Smooth muscle cell (in vitro differentiated cells): ENCODE measurements at regions not wholly inside any gene's neighbourhood (a gene's known extent, or its start where the extent isn't known, plus 50 kb on each side); places are given as distances from the start of the nearest gene placed in this dataset.

ENCODE experiments used
- DNase-seq: peaks from one replicate; lab custom pipeline; 2025; ENCODE audit not compliant: unreplicated experiment; lab: John Stamatoyannopoulos, UW
- H2AFZ ChIP-seq: fragments of 200-600 bp; sonication (generic); 2 replicates; pipeline ENCODE4 v1.6.0; 2016; ENCODE audit warnings: antibody characterized with exemption, low read depth, mild to moderate bottlenecking
- H3F3A ChIP-seq: fragments of 200-600 bp; sonication (generic); 2 replicates; pipeline ENCODE4 v1.6.0; 2017; ENCODE audit warnings: antibody characterized with exemption, low read depth
- H3K27ac ChIP-seq: fragments of 200-600 bp; sonication (generic); 2 replicates; pipeline ENCODE4 v1.5.1; 2016; ENCODE audit warnings: low read depth, mild to moderate bottlenecking
- H3K27me3 ChIP-seq: fragments of 200-600 bp; sonication (generic); 2 replicates; pipeline ENCODE4 v1.6.1; 2016; ENCODE audit warnings: low read depth, mild to moderate bottlenecking
- H3K36me3 ChIP-seq: fragments of 200-600 bp; sonication (generic); 2 replicates; pipeline ENCODE4 v1.5.1; 2016; ENCODE audit warnings: low read depth
- H3K4me1 ChIP-seq: fragments of 200-600 bp; sonication (generic); 2 replicates; pipeline ENCODE4 v1.5.1; 2016; ENCODE audit warnings: low read depth
- H3K4me2 ChIP-seq: fragments of 200-600 bp; sonication (generic); 2 replicates; pipeline ENCODE4 v1.6.0; 2016; ENCODE audit warnings: mild to moderate bottlenecking
- H3K4me3 ChIP-seq: fragments of 200-600 bp; sonication (generic); 2 replicates; pipeline ENCODE4 v1.5.1; 2016; ENCODE audit warnings: mild to moderate bottlenecking
- H3K79me2 ChIP-seq: fragments of 200-600 bp; sonication (generic); 2 replicates; pipeline ENCODE4 v1.6.0; 2016; ENCODE audit warnings: low read depth, mild to moderate bottlenecking
- H3K9ac ChIP-seq: fragments of 200-600 bp; sonication (generic); 2 replicates; pipeline ENCODE4 v1.6.0; 2016; ENCODE audit warnings: low read depth
- H3K9me3 ChIP-seq: fragments of 200-600 bp; sonication (generic); replicated peaks from 2 replicates; pipeline ENCODE4 v1.5.1; 2016; ENCODE audit warnings: low read depth
- H4K20me1 ChIP-seq: fragments of 200-600 bp; sonication (generic); 2 replicates; pipeline ENCODE4 v1.6.0; 2016; ENCODE audit warnings: low read depth
- CTCF ChIP-seq: fragments of 200-600 bp; sonication (generic); IDR thresholded peaks from 2 replicates; pipeline ENCODE4 v1.5.1; 2017; ENCODE audit warnings: borderline replicate concordance, mild to moderate bottlenecking, antibody characterized with exemption; ENCODE audit not compliant: insufficient read depth, poor library complexity, severe bottlenecking
- WGBS: methylation state at CpG from one replicate; pipeline ENCODE4 v1.1.7; 2016; ENCODE audit warnings: low lambda C conversion rate; 5-methylcytosine and 5-hydroxymethylcytosine counted together

GRCh38 chr5:28386712-28387111, 1348.3 kb upstream of the CDH9 start:
- WGBS, result 72% methylated on average over 2 of the region's 2 CpGs
- no peak for TF ChIP-seq CTCF
- no peaks in the 10 kb centered on the region for H4K20me1 ChIP-seq
- H3K9me3 ChIP-seq, result no peaks in the 10 kb centered on the region
- no peaks in the 10 kb centered on the region for H3K79me2 ChIP-seq
- no peaks in the 10 kb centered on the region for H3K27me3 ChIP-seq
- H3K27ac ChIP-seq, result no peak overlapping the region
- H3F3A ChIP-seq, result no peaks in the 10 kb centered on the region
- DNase-seq, result no peak
- no peak overlapping the region for H3K9ac ChIP-seq
- no peak overlapping the region for H3K4me2 ChIP-seq
- no peaks in the 10 kb centered on the region for H3K4me1 ChIP-seq
- H2AFZ ChIP-seq, result no peak overlapping the region
- no peaks in the 10 kb centered on the region for H3K36me3 ChIP-seq
- no peak overlapping the region for H3K4me3 ChIP-seq

GRCh38 chr5:28380167-28380566, 1341.8 kb upstream of the CDH9 start:
- Histone ChIP-seq H3K4me2 (no peak overlapping the region), H3K4me1 (no peaks in the 10 kb centered on the region), H3K79me2 (no peaks in the 10 kb centered on the region), H3K27ac (no peak overlapping the region), H3K9ac (no peak overlapping the region), H3K36me3 (no peaks in the 10 kb centered on the region), H2AFZ (no peak overlapping the region), H3F3A (no peaks in the 10 kb centered on the region), H4K20me1 (no peaks in the 10 kb centered on the region), H3K27me3 (no peaks in the 10 kb centered on the region), H3K4me3 (no peak overlapping the region), H3K9me3 (no peaks in the 10 kb centered on the region)
- 91% methylated on average over 2 of the region's 2 CpGs for WGBS
- no peak for TF ChIP-seq CTCF
- no peak for DNase-seq

- Histone ChIP-seq H2AFZ (no peak overlapping the region), H3F3A (no peaks in the 10 kb centered on the region)
- 44% methylated on average over 3 of the region's 3 CpGs for WGBS
These were observed 1336.1 kb upstream of the CDH9 start for GRCh38 chr5:28374492-28374967.

More at GRCh38 chr5:28374492-28374967, 1336.1 kb upstream of the CDH9 start:
- Histone ChIP-seq H3K79me2 (no peaks in the 10 kb centered on the region), H3K9ac (no peak overlapping the region), H3K27ac (peak overlapping the region; percentile 56), H4K20me1 (no peaks in the 10 kb centered on the region), H3K4me3 (no peak overlapping the region), H3K36me3 (no peaks in the 10 kb centered on the region), H3K9me3 (no peaks in the 10 kb centered on the region), H3K4me2 (no peak overlapping the region), H3K27me3 (no peaks in the 10 kb centered on the region), H3K4me1 (no peaks in the 10 kb centered on the region)
- TF ChIP-seq CTCF, result no peak
- DNase-seq, result no peak
